Hematopoietic multipotent progenitor cell treated with erythropoietin and hydrocortisone succinate and interleukin-3 and kit ligand, for 17 days (in vitro differentiated cells): ENCODE measurements at regions not wholly inside any gene's neighbourhood (a gene's known extent, or its start where the extent isn't known, plus 50 kb on each side); places are given as distances from the start of the nearest gene placed in this dataset.
A peak's percentile ranks its signal among the peaks of the same experiment; 100 is the strongest.

Source experiments
- DNase-seq: peaks from one replicate; pipeline ENCODE4 v3.0.0-alpha.2; 2015; ENCODE audit warnings: low spot score

- no peak for DNase-seq
Observed at GRCh38 chr5:4881366-4882002, 258.6 kb upstream of the ADAMTS16 start.

- no peak for DNase-seq
Observed at GRCh38 chr5:4882186-4882585, 257.9 kb upstream of the ADAMTS16 start.

- no peak for DNase-seq
Observed at GRCh38 chr5:4883360-4883759, 256.8 kb upstream of the ADAMTS16 start.

GRCh38 chr5:4893063-4893744 is 246.9 kb upstream of the ADAMTS16 start:
- DNase-seq, result no peak

GRCh38 chr5:4896328-4896727 is 243.8 kb upstream of the ADAMTS16 start:
- no peak for DNase-seq

- DNase-seq, result no peak
Observed at GRCh38 chr5:4901305-4901811, 238.8 kb upstream of the ADAMTS16 start.

- DNase-seq, result no peak
Observed at GRCh38 chr5:4901924-4902323, 238.2 kb upstream of the ADAMTS16 start.

GRCh38 chr5:4905674-4906520 is 234.2 kb upstream of the ADAMTS16 start:
- no peak for DNase-seq

GRCh38 chr5:4906786-4907185 is 233.3 kb upstream of the ADAMTS16 start:
- DNase-seq, result no peak

GRCh38 chr5:4907571-4907970 is 232.6 kb upstream of the ADAMTS16 start:
- no peak for DNase-seq

- DNase-seq, result no peak
Observed at GRCh38 chr5:4909086-4909485, 231.0 kb upstream of the ADAMTS16 start.

GRCh38 chr5:4911646-4912403 is 228.3 kb upstream of the ADAMTS16 start:
- DNase-seq, result no peak

GRCh38 chr5:4921929-4922328 is 218.2 kb upstream of the ADAMTS16 start:
- no peak for DNase-seq

GRCh38 chr5:4924577-4924976 is 215.6 kb upstream of the ADAMTS16 start:
- no peak for DNase-seq

- DNase-seq, result no peak
Observed at GRCh38 chr5:4927097-4927496, 213.0 kb upstream of the ADAMTS16 start.

GRCh38 chr5:4928409-4928808 is 211.7 kb upstream of the ADAMTS16 start:
- DNase-seq, result no peak

- no peak for DNase-seq
Observed at GRCh38 chr5:4929092-4929655, 211.0 kb upstream of the ADAMTS16 start.

GRCh38 chr5:4939042-4939781 is 200.9 kb upstream of the ADAMTS16 start:
- DNase-seq, result no peak

- DNase-seq, result no peak
Observed at GRCh38 chr5:4941161-4941560, 199.0 kb upstream of the ADAMTS16 start.

- DNase-seq, result peak; percentile 4
Observed at GRCh38 chr5:4941957-4942830, 197.9 kb upstream of the ADAMTS16 start.
